GM10266 (cell line): ENCODE measurements at regions not wholly inside any gene's neighbourhood (a gene's known extent, or its start where the extent isn't known, plus 50 kb on each side); places are given as distances from the start of the nearest gene placed in this dataset.
"Not testable (repeated sequence)": the region's sequence is repeated elsewhere in the genome, so short reads cannot be mapped to it uniquely, and the experiment has no call there.

Source experiments
- DNase-seq: peaks from one replicate; pipeline ENCODE4 v3.0.0; 2012; ENCODE audit errors: extremely low spot score
- TF ChIP-seq, protein P1 (sequence below): IDR thresholded peaks from 2 replicates; pipeline ENCODE4 v1.5.1; 2012; ENCODE audit warnings: mild to moderate bottlenecking, low read depth; ENCODE audit not compliant: control insufficient read depth, insufficient read depth; ENCODE audit errors: missing control alignments

DNA sequence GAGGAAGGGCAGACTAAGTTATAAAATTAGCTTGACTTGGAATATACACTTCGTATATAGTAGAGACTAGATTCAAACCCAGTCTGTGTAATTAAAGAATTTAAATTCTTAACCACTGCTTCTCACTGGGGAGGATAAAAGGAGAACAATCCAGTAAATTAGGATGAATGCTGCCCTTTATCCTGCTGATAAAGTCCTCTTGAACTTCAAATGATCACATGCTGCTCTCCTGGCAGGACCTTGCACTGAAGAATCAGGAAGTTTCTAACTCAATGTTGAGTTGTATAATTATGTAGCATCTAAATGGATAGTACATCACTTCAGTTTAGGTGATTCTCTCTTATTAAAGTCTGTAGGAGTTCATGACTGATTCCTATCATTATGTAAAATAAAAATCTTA is 1179.7 kb downstream of the DSC3 start:
- DNase-seq: no peak
- TF ChIP-seq, protein P1, sequence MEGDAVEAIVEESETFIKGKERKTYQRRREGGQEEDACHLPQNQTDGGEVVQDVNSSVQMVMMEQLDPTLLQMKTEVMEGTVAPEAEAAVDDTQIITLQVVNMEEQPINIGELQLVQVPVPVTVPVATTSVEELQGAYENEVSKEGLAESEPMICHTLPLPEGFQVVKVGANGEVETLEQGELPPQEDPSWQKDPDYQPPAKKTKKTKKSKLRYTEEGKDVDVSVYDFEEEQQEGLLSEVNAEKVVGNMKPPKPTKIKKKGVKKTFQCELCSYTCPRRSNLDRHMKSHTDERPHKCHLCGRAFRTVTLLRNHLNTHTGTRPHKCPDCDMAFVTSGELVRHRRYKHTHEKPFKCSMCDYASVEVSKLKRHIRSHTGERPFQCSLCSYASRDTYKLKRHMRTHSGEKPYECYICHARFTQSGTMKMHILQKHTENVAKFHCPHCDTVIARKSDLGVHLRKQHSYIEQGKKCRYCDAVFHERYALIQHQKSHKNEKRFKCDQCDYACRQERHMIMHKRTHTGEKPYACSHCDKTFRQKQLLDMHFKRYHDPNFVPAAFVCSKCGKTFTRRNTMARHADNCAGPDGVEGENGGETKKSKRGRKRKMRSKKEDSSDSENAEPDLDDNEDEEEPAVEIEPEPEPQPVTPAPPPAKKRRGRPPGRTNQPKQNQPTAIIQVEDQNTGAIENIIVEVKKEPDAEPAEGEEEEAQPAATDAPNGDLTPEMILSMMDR: no peak

DNA sequence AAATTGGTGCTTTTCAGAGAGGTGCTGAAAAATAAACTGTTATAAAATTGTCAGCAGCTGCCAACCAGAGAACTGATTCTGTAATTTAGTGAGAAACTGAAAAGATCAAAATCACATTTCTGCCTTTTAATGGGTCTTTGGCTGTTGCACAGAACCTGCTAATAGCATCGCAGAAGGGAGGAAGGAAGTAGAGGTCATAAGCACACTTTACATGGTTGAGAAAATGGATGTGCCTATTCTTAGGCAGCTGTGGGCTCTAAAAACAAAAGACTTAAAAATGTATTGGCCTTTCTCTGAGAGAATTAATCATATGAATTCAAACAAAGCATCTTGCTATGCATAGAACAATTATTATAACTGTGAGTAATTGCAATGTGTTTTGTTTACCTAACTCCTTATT is 1186.9 kb downstream of the DSC3 start:
- TF ChIP-seq, protein P1: no peak
- no peak for DNase-seq

GRCh38 chr18:29853126-29853525 is 1189.4 kb downstream of the DSC3 start:
- TF ChIP-seq, protein P1: no peak
- DNase-seq: no peak

- TF ChIP-seq, protein P1: no peak
- DNase-seq: no peak
These were observed 1193.4 kb downstream of the DSC3 start for GRCh38 chr18:29849144-29849543.

GRCh38 chr18:29841631-29842030 is 1200.9 kb downstream of the DSC3 start:
- TF ChIP-seq, protein P1: no peak
- no peak for DNase-seq

DNA sequence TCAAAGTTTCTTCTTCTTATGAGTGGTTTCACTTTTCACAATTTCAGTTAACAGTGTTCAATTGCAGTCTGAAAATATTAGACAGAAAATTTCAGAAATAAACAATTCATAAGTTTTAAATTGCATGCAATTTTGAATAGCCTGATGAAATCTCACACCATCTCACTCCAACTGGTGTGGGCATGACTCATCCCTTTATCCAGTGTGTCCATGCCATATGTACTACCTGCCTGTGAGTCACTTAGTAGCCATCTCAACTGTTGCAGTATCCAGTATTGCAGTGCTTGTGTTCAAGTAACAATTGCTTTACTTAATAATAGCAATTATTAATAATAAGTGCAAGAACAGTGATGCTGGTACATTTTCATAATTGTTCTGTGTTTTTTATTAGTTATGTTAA is 1202.5 kb downstream of the DSC3 start:
- TF ChIP-seq, protein P1: no peak
- no peak for DNase-seq

GRCh38 chr18:29838961-29839360 is 1203.6 kb downstream of the DSC3 start:
- DNase-seq: not testable (repeated sequence)

GRCh38 chr18:29838556-29838955 is 1204.0 kb downstream of the DSC3 start:
- TF ChIP-seq, protein P1: no peak
- DNase-seq: no peak
